Amniotic epithelial cell (primary cell): ENCODE measurements at regions not wholly inside any gene's neighbourhood (a gene's known extent, or its start where the extent isn't known, plus 50 kb on each side); places are given as distances from the start of the nearest gene placed in this dataset.

Source experiments
- DNase-seq: peaks from one replicate; pipeline ENCODE4 v3.0.0-alpha.2; 2010; ENCODE audit warnings: low read depth

DNA sequence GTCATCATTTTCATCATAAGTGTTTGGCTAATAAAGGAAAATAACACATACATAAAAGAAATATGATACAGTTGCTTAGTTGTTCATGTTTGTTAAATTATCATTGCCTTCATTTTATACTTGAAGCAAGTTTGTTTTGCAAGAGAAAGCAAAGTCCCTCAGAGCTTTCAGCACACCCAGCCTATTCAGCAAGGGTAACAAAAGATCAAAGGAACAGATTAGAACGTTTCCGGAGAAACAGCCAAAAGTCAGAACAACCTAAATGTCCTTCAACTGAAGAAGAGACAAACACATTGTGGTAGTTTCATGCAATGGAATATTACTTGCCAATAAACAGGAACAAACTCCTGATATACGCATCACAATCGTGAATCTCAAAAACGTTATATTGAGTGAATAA is 380.7 kb downstream of the MZT1 start:
- no peak for DNase-seq

DNA sequence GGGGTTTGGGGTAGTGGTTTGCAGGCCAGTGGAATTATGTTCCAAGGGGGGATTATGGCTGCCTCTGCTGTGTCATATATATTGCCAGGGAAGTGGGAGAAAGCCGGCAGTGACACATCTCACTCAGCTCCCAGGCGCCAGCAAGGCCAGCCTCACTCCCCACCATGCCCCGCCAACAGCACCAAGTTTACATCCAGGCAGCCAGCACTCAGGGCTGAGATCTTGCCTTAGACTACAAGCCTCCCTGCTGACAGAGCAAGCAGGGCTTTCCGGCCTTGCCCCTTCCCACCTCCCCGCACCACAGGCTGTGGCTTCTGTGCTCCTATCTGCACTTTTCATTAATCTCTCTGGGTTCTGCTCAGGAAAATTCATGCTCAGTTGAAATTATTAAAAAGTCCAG is 385.1 kb downstream of the MZT1 start:
- DNase-seq, result no peak

DNA sequence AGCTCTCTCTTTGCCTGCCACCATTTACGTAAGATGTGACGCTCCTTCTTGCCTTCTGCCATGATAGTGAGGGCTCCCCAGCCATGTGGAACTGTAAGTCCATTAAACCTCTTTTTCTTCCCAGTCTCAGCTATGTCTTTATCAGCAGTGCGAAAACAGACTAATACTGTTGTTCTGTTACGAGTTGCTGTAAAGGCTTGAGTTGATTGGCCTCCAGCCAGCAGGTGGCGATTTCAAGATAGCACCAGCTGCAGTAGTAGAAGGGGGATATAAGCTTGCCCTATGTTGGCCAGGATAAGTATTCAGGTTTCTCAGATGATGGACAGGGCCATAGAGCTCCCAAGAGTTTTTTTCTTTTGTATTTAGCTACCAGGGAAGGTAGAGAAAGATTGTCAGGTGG is 385.5 kb downstream of the MZT1 start:
- no peak for DNase-seq

DNA sequence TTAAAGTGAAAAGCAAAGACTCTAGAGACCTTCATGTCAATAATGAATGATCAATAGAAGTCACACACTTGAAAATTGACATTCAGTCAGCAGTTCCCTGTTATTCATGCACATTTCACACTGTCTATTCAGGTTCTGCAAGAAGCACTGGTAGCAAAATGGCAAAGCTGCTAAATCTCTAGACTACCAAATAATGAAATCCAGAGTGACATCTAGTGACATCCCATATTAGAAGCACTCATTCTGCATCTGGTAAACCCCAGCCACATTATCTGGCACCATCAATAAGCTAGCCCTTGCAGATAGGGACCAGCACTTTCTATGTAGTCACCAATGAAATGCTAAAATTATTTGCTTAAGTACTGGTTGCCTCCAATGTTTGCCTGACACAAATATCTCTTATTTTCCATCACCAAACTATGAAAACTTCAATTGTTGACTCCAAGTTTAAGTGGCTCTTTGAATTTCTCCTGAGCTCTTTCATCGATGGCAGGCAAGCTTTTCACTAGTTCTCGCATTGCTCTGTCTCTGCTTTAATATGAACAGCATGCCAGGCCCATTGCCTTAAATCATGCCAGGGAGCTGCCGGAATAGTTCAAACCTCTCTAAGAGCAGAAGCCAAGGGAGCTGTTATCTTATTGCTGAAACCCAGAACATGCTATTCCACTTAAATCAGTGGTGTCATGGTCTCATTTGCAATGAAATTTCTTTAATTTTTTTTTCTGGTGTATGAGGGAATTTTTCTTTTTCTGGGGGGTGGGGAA is 409.9 kb downstream of the MZT1 start:
- DNase-seq, result no peak

DNA sequence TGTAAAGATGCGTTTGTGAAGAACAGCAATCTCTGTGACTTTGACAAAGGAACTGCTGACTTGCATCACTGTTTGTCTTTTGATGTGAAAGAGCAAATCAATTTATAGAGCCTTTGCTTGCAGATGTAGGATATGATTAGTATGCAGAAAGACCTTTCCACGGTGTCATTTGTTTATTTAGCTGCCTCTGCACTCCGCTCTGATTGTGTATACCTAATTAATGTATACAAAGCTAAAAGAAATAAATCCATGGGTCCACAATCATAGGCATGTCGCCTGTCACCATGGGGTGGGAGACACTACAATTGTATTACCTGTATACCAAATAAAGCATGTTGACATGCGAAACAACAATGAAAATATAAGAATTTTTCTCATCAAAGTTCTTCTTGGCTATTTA is 410.7 kb downstream of the MZT1 start:
- no peak for DNase-seq

DNA sequence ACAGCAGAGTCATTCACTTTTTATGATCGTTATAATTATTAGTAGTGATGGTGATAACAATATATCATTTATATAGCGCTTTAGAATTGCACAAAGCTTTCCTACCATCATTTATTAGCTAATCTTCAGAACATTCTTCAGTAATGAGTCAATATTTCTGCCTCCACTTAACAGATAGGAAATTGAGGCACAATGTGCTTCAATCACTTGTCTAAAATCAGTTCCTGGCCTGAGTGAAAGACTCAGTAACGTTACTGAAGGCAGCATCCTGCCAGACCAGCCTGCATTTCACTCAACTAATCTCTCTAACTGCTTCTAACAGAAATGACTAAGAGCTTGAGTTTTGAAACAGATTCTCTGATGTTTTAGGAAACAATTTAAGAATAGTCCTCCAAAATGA is 412.1 kb downstream of the MZT1 start:
- DNase-seq, result no peak

DNA sequence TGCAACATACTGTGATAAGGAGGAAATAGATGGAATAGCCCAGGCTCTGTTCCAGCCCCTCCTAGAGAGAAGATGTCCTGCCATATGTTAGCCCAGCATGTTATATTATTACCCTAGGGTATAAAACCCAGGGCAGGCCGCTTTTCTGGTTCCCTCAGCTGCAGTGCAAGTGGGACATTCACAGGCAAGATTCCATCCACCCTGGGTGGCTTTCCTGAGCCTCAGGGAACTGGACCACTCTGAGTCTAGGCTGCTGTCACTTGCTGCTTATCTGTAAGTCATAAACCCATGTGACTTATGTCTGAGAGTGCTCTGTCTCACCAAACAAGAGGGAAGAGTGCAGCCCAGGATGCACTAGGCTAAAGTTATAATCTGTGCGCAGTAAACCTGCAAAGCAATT is 413.2 kb downstream of the MZT1 start:
- no peak for DNase-seq

DNA sequence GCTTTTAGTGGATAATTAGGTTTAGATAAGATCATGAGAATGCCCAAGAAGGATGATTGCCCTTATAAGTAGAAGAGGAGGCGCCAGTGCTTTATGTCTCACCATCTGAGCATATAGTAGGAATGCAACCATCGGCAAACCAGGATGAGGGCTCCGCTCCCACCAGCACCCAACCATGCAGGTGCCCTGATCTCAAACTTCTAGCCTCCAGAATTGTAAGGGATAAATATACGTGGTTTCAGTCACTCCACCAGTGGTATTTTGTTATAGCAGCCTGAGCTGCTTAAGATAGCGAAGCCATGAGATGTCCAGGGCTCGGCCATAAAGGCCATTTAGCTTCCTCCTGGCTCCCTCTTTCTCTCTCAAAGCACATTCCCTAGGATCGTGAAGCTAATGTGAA is 413.9 kb downstream of the MZT1 start:
- DNase-seq, result no peak

DNA sequence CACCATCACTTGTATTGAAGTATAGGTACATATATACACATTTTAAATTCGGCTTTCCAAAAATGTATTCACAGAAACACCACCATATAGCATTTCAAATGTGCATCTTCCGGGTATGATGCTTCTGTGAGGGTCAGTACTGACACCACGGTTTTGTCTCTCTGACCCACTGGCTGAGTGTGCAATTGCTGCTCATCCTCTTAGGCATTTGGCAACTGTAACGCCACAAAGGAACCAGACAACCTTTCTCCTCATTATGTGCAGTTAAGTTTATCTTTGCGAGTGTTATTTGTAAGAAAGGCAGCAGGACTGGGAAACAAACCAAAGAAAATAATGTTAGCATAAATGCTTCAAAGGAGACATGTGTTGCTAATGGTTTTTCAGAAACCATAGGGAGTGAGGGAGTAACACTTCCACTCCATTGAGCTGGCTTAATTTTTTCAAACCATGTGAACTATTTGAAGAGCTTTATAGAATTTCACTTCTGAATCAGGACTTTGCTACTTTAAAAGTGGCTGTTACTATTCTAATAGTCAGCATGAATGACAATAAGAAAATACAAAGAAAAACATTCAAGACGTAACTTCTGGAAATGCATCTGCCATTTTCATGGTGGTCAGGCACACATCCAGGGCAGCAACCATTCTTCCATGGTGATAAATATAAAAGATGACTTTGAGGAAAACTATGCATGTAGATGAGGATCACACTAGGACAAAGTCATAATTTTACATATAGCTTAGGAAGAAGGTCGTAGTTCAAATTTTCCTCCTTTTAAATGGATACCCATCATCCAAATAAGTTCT is 423.3 kb downstream of the MZT1 start:
- no peak for DNase-seq

DNA sequence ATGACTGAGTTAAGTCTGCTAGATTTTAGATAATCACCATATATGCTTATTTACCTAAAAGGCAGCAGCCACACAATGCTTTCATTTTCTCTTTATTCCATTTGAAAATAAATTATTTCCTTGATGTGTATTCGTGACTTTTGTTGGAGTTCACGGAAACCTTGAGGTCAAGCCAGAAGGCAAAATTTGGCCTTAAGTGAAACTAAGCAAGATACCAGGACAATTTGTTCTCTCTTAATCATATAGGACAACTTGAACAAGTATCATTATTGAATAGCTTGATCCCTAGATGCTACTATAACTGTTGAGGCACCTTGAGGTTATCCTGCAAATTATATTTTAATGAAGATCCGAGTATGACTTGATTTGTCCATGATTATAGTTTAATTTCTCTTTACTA is 429.2 kb upstream of the DACH1 start:
- DNase-seq, result no peak

DNA sequence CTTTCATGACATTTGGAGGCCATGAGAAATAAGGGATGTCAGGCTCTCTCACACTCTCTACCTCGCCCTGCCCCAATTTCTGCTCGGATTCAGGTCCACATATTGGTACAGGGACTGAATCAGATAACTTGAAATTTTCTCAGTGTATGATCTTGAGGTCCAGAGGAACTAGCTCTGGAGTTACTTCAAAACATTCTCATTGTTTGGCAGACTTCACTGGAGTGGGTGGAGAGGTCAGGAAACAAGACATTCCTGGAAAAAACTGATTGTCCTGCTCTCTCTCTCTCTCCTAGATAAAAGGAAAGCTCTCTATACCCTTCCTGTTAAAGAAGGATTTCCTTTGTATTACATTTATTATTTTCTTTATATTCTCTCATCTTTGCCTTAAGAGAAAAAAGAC is 428.1 kb upstream of the DACH1 start:
- peak; percentile 25 for DNase-seq

DNA sequence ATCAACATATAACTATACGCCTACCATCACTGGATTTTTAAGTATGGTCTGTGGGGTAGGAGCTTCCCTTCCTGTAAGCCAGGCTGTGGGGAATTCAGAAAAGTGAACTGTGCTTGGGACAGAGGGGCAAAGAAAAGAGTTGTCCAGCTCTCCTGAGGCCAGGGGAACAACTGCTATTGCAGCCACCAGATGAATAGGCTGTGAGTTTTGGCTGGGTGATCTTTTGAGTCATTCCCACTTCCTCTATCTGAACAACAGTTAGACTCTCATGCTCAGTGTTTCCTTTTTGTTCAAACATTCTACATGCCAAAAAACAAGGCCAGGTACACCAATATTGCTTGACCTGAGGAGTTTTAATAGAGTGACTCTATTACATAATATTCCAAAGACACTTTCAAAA is 426.2 kb upstream of the DACH1 start:
- no peak for DNase-seq

DNA sequence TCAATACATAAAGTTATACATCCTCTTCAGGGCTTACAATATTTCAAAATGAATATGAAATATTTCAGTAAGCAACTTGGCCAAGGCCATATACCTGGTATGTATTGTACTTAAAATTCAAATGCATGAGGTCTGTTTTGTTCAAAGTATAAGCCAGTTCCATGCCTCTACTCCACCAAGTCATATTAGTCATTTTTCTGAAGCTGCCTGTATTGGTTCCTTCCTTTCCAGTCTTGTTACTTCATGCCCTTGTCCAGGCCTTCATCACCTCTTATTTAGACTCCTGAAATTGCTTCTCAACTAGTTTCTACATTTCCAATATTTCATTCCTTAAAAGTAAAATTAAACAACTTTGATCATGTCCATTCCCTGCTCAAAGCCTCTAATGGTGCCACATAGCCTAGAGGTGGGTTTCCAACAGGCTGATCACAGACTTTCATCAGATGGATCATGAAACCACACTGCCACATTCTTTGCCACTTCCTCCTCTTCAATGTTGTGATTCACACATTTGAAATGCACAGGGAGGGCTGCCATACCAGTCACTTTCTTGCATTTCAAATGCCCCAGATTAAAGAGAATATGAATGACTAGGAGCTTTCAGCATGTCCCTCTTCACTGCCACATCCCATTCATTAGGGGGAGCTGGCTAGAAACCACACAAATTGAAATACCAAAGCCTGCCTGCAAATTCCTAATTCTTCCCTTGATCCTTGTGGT is 424.1 kb upstream of the DACH1 start:
- peak; percentile 65 for DNase-seq

DNA sequence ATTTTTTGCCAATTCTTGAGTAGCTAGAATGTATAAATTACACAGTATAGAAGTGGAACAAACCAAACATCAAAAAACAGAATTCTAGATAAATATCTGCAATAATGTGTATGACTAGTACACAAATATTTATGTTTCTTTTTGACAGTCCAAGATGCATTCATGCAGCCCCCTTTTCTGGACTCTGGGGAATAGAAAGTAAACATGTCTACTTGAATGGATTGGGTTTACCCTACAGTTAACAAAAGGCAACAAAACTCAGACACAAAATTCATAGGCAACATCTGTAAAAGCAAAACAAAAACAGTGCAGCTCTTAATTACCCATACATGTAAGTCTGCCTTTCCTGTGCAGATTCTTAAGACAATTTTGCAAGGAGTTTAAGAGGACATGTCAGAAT is 419.4 kb upstream of the DACH1 start:
- no peak for DNase-seq

DNA sequence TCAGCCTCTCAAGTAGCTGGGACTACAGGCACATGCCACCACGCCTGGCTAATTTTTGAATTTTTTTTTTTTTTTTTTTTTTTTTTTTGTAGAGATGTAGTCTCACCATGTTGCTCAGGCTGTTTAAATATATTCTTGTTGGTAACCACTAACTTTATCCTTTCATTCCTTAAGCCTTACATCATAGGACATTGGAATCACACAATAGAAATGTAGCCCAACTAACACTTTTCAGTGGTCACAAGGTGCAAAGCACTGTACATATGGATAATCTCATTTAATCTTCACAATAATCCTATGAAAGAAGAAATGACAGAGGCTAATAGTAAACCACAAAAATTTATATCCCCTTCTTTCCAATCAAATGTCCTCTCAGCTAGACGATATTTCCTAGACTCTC is 417.8 kb upstream of the DACH1 start:
- DNase-seq, result no peak

DNA sequence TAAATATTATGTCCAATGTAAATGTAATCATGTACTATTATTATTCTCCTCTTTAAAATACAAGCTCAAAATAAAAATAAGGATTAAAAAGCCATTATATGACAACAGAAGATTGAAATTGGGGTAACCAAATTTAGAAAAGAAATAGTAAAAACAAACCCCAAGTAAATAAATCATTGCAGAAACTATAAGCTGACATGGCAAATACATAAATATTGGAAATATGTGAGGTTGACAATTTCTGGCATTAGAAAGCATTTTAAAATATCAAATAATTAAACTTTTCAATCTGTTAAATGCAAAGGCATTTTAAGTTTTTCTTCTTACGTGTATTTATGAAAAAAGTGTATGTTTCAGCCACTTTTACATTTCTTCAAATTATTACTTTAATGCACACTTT is 394.7 kb upstream of the DACH1 start:
- no peak for DNase-seq

DNA sequence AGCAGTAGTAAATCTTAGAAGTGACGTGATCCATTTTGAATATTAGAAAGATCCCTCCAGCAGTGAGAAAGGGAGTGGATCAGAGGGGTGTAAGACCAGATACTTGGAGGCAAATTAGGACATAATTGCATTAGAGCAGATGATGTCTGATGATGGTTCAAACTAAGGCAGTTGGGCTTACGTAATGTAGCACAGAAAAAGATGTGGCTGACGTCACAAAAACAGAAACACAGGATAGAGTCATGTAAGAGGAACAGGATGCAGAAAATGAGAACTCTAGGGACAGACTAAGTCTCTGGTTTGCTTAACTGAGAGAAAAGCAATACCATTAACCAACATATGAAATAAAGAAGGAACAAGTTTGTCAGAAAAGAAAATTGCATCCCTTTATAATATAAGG is 392.5 kb upstream of the DACH1 start:
- DNase-seq, result no peak

DNA sequence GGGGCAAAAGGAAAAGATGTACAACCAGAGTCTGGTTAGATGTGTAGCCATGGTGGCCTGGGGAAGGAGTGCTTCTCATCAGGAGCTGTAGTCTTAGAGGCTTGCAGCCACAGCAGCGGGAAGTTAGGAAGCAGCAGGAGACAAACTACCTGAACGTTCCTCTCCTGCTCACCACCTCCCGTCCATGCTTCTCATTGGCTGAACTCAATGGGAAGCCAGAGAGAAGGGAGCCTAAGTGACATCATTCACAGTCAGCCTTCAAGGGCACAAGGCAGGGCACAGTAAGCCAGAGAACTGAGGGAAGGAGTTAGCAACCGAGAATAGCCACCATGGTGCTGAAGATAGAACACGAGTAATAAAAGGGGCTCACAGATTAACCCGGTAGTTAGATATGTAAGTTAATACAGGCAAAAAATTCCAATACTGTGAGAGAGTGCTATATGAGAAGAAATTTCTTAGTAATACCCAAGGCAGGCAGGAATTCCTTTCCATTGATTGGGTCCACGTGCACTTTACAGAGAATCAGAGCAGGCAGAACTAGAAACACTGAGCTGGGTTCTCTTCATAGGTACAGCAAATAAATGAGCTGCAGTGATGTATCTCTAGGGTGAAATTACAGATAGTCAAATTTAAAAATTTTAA is 391.5 kb upstream of the DACH1 start:
- no peak for DNase-seq

DNA sequence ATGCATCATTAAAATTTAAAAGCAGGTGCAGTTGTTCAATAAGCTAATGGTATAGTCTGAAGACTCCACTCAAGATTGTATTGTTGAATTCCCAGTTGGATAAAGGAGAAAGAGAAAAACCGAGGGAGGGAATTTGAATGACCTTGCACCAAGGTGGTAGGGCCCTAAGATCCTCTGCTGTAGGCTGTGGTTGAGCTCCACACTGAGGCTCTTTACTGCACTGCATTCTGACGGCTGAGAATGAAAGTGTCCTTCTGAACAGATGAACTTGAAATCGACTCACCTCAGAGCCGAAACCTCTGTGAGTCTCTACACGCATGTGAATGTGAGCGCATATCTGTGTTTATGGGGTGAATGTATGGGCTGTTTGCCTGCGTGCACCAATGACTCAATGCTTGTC is 388.9 kb upstream of the DACH1 start:
- DNase-seq, result peak; percentile 37

DNA sequence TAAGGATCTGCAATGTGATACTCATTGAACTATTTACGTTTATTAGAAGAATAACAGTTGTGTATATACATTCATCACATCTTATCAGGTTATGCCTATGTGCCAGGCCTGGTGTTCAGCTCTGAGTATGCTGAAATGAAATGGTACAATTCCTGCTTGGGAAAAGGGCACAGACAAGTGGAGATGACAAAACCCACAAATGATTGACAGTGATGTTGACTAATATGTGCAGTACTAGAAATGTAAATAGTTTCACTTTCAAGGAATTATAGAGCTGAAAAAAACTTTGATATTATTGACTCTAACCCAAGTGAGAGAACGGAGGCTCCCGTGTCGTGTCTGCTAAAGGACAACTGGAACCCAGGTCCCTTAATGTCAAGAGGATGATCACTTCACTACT is 386.8 kb upstream of the DACH1 start:
- DNase-seq, result no peak

DNA sequence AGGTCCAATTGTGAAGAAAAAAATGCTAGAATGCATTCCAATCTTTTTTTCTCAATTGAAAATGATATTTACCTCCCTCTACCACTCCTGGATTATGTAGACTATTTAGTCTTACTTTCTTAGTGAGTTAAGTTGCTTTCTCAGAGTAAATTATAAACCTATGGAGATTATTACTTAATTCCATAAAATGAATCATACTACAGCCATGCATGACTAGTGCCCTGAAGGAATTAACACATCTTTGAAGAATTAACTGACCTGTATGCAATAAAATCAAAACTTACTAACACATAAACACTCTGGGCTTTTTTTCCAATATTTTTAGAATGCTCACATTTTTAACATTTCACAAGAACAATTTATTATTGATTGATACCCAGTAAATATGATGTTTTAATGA is 379.4 kb upstream of the DACH1 start:
- DNase-seq, result no peak

DNA sequence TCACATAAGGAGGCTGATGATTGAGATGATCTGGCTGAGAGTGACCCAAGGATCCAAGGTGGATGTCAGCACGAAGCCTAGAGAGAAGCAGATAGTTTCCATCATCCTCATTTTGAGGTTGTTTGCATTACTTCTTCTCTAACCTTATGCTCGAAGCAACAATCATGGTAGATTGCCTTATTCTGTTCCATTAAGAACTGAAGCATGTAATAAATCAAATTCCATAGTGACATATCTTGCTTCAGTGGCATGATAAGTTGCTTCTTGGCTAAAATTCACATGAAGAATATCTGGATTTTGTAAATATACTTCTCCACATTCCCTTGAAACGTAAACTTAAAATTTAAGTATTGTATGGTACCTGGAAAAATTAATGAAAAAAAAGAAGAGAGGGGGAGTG is 377.8 kb upstream of the DACH1 start:
- DNase-seq, result peak; percentile 4

DNA sequence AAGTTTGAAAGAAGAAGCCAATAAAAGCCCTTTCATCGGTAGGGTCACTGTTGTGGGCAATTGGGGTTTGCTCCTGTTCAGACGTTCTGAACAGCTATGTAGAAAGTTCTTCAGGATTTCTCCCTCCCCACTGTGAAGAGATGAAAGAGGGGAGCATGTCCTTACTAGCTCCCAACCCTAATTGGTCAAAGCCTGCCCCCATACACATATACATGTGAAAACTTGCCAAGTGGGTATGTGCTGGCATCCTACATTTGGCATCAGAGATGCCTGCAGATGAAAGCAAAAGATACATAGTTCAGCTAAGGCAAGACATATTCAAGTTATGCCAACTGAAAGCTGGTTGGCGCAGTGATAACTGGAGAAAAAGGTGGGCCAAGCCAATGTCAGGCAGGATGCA is 363.1 kb upstream of the DACH1 start:
- no peak for DNase-seq
